ENCODE measurements at regions not wholly inside any gene's neighbourhood (a gene's known extent, or its start where the extent isn't known, plus 50 kb on each side); places are given as distances from the start of the nearest gene placed in this dataset.

DNA sequence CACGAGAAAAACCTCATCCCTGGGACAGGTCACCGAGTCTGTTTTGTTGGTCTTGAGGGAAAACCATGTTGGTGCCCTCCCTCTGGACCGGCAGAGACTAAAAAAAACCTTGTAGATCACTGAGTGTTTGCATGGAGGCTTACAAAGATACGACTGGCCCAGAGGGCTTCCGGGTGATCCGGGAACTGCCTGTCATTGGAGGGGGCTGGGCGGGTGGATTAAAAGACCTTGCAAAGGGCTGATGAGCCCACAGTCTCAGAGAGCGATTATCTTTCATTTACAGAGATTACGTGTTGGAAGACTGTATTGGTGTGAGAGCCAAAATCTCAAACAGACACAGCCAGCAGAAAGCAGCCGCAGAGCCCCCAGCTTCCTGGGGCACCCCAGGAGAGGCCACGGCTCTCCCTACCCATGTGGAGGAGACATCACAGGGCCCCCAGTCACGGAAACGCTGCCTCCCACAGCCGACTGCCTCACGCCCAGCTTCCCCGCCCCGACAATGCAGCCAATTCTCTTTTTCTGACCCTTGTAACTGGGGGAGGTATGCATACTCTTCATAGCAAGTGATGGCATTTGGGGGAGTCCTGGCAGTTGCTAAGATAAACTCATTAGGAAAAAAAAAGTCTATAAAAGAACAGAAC lies 426.4 kb downstream of the CTTN start:
- no peak for DNase-seq (ENCODE audit: low read depth)

GRCh38 chr11:70825893-70826540 lies 426.4 kb downstream of the SHANK2 start:
- no peak for DNase-seq (ENCODE audit: low read depth)

DNA sequence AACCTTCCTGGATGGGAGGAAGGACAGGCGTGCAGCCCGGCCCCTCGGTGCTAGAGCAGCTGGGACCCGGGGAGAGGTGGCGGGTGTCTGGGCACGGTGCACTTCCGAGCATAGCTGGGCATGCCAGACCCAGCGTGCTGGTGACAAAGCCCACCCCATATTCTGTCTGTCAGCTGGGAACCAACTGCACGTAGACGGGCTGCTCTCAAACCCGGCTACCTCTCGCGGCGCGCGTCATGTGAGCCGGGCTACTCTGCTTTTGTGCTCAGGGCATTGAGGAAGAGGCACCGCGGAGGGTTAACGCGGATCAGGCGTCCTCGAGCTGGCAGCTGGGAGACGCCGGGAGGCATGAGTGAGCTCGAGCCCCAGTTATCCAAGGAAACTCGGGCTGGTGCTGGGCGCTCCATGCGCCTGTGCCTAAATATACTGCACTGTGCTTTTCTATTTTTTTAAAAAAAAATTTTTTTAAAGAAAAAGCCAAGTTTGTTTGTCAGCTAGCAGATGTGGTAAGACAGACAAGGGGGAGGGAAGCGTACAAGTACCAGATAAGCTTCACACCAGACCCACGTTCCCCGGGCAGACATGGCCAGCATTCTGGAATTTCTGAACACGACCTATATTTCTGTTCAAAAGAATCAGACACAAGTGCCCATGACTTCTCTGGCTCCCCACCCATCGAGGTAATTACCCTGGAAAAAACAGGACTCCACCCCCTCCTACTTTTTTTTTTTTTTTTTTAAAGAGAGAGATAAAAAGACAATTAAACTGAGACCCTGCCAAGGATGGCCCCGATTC lies 425.6 kb downstream of the SHANK2 start:
- no peak for DNase-seq (ENCODE audit: low read depth)

- no peak for DNase-seq (ENCODE audit: low read depth)
Measured at GRCh38 chr11:70828593-70829082, 423.7 kb downstream of the SHANK2 start.

DNA sequence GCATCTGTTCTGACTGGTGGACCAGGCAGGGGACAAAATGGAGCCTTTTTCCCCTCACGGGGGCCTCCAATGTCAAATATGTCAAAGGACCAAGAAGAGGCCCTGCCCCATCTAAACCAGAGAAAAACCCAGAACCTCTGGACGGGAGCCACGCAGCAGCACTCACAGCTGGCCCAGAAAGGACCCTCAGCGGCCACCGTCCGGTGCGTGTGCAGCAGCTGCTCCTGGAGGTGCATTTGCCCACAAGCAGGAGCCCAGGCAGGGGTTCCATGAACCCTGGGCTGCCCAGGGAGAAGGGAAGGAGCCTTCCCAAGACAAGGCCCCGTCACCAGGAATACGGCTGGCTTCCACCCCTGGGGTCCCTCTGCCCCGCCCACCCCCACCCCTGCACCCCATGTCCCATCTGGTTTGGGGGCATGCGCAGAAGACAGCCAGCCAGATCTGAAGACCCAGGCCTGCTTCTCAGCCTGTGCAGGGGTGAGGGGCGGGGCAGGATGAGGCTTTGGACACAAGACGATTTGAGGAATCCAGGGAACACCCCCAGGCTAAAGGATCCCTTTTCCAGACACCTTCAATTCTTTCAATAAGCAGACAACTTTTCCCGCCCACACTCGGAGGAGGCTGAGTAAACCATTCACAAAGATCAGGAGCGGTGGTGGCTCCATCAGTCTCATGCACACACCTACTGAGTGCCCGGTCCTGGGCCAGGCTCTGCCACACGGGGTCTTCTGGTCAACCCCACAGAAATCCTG lies 423.1 kb downstream of the SHANK2 start:
- DNase-seq (ENCODE audit: low read depth): no peak

GRCh38 chr11:70829886-70830272 lies 422.5 kb downstream of the SHANK2 start:
- DNase-seq (ENCODE audit: low read depth): no peak

DNA sequence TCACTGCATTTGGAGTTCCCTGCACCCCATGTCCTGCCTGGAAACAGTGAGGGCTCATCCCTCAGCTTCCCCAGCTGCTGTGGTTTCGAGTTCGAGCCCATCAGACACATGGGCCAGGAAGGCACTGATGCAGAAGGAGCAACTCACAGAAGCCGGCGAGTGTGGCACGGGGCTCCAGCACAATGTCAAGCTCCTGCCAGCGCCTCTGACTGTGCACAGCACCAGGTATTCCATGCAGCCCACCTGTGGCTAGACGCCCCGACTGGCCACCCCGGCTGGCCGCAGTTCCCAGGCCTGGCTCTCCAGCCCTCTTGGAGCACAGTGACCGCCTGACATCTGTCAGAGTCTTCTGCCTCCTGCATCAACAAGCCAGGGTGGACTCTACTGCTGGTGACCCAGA lies 419.4 kb downstream of the SHANK2 start:
- DNase-seq (ENCODE audit: low read depth): no peak

DNA sequence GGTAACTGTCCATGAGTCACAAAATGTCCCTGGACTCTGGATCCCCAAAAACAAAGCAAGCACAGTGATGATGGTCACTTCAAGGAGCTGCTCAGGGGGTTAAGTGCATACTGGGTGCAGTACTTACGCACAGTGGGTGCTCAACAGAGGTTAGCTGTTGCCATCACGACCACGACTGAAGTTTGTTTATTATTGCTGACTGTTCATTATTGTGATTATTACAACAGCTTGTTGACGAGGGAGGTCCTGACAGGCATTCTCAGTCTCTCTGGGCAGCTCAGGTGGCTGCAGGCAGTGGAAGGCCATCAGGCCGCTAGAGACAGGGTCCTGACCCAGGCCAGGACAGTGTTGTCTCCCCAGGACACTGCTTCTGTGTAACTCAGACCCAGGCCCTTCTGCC lies 418.8 kb downstream of the SHANK2 start:
- DNase-seq (ENCODE audit: low read depth): no peak

DNA sequence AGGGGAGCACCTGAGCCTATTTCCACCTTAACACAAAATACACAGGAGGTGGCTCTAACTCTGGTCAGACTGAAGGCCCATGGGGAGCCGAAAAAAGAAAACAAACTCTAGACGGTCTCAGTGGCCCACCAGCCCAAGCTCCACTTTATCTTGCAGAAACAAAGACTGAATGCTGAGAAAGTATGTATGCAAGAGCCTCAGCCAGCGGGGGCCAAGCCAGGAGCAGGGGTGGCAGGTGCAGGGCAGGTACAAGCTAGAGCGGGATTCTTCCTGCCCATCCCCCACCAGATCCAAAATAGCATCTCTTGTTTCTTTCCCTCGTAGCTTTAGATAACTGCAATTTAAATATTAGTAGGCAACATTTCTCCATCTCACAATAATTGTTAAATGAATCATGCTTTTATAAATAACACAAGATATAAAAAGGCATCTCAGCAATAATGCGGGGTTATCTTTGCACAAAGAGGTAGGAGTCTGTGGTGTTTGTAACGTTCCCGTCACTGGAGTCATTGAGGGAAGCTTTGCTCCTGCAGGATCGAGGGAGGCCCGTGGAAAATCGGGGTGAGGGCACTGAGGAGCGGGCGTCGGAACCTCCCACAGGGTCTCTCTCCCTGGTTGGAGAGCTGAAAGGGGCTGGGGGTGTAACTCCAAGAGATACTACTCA lies 418.0 kb downstream of the SHANK2 start:
- no peak for DNase-seq (ENCODE audit: low read depth)

GRCh38 chr11:70834984-70835560 lies 417.3 kb downstream of the SHANK2 start:
- DNase-seq (ENCODE audit: low read depth): no peak

DNA sequence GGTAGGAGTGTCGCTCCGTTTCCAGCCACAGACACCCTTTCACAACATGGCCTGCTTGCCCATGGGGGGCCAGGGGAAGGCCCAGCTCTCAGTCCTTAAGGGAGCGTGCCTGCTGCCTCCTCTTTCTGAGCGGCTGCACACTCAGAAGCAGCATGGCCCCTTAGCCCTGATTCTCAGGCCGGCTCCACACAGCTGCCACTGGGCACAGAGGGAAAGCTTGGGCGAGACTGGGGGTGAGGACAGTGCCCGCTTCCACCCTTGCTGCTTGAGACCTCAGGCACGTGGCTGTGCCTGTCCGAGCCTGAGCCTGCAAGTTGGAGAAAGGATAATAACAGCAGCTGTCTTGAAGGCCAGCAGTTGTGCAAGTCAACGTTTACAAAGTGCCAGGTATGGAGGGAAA lies 416.3 kb downstream of the SHANK2 start:
- no peak for DNase-seq (ENCODE audit: low read depth)

DNA sequence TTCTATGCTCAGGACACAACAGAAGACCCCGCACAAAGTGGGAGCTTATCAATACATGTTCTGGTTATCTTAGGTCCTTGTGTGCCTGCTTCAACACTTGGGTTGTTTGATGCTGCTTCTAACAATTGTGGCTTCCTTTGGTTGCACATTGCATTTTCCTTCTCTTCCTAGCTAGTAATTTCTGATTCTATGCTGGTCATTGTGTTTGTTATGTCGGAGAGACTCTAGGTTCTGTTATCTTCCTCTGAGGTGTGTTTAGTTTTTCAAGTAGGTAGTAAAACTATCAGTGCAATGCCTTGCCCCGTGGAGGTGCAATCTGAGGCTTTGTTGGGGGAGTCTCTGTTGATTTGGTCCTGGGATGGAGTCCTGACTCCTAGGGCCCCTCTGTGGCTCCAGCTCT lies 414.2 kb downstream of the SHANK2 start:
- no peak for DNase-seq (ENCODE audit: low read depth)

- DNase-seq (ENCODE audit: low read depth): no peak
Measured at GRCh38 chr11:70839851-70840250, 412.5 kb downstream of the SHANK2 start.

DNA sequence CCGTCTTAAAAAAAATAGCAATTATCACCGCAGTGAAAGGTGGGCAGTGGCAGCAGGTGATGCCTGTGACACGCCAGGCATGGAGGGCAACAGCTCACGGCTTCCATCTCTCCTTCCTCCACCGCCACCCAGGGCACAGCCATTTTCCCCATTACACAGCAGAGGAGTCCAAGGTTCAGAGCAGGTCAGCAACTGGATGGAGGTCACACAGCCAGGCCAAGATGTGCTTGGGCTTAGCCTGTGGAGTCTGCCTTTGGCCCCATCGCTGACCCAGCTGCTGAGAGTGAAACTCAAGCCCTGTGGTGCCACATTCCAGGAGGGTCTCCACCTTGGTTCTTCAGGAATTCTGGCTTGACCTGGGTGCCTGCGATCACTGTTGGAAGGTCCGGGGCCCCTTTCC lies 411.1 kb downstream of the SHANK2 start:
- no peak for DNase-seq (ENCODE audit: low read depth)

GRCh38 chr11:70842256-70842655 lies 410.1 kb downstream of the SHANK2 start:
- DNase-seq (ENCODE audit: low read depth): no peak

GRCh38 chr11:70842701-70843100 lies 409.7 kb downstream of the SHANK2 start:
- DNase-seq (ENCODE audit: low read depth): no peak

DNA sequence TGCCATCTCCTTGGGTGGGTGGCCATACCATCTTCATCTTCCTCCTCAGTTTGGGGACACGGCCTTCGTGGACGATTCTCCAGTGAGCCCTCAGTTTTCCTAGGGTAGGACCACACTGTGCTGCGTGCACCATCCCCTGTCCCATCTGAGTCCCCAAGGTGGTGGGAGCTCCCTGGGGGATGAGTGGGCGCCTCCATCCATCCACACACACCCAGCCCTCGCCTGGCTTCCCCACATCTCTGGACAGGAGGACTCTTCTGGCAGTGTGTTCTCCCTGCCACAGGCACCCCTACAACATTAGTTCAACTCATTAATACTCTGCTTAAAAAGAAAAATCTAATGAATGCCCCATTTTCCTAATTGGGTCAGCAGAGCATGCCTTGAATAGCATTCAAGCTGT lies 408.5 kb downstream of the SHANK2 start:
- DNase-seq (ENCODE audit: low read depth): no peak

DNA sequence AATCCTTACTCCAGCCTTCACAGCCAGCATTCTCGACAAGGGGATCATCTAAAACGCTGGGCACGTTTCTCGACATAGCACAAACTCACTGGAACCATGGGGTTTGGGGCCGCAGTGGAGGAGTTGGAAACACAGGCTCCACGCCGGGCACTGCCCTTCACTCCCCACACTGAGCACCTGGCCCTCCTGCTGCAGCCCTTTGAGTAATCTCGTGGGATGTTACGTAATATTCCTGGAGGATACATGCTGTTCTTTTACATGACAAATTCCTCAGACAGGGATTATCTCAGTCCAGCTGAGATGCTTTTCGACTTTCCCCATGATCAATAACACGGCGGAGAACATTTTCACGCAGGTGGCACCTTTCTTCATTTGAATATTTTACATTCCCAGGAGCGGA lies 408.0 kb downstream of the SHANK2 start:
- no peak for DNase-seq (ENCODE audit: low read depth)

DNA sequence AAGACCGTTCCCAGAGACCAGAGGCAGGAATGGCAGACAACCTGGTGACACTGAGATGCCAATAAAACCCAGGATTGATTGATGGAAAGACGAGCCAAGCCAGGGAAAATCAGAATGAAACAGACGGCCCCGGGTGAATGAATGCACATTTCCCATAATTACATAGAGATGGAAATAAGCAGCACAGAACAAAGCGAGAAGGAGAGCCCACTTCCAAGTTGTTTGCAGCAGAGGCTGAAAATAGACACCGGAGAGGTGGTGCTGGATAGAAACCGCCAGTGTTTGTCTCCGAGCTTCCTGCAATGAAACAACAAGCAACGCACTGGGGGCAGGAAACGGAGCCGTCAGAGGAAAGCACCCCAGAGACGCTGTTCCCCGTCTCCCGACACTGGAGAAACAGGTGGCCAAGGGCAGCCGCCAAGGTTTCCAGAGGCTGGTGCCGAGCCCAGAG lies 406.8 kb downstream of the SHANK2 start:
- no peak for DNase-seq (ENCODE audit: low read depth)

GRCh38 chr11:70846781-70847655 lies 405.4 kb downstream of the SHANK2 start:
- DNase-seq (ENCODE audit: low read depth): no peak
